Vagina (tissue), 2 donors: ENCODE measurements at regions not wholly inside any gene's neighbourhood (a gene's known extent, or its start where the extent isn't known, plus 50 kb on each side); places are given as distances from the start of the nearest gene placed in this dataset.
"Not testable (repeated sequence)": the region's sequence is repeated elsewhere in the genome, so short reads cannot be mapped to it uniquely, and the experiment has no call there.

ENCODE experiments used
- DNase-seq, 2 donors: peaks; one replicate each; pipeline ENCODE4 v3.0.0-alpha.2; 2017; ENCODE audit errors: extremely low spot score in 2 of 2
- H3K27ac ChIP-seq: fragments of 200-600 bp; sonication (generic); one replicate; pipeline ENCODE4 v1.5.1; 2019
- H3K27me3 ChIP-seq: fragments of 200-600 bp; sonication (generic); one replicate; pipeline ENCODE4 v1.5.1; 2019
- H3K36me3 ChIP-seq, 2 donors: fragments of 200-600 bp; sonication (generic); one replicate each; pipeline ENCODE4 v1.5.1; 2017 to 2019
- H3K4me1 ChIP-seq: fragments of 200-600 bp; sonication (generic); one replicate; pipeline ENCODE4 v1.5.1; 2019
- H3K4me3 ChIP-seq, 2 donors: fragments of 200-600 bp; sonication (generic); 1 replicate in 1 of 2; 2 replicates in 1 of 2; pipeline ENCODE4 v1.5.1; 2016 to 2019
- H3K9me3 ChIP-seq: fragments of 200-600 bp; sonication (generic); one replicate; pipeline ENCODE4 v1.5.1; 2019
- POLR2A ChIP-seq, 2 donors: fragments of 450-650 bp; IDR thresholded peaks; one replicate each; pipeline ENCODE4 v1.6.1; 2017; ENCODE audit warnings: antibody characterized with exemption in 2 of 2, mild to moderate bottlenecking in 2 of 2, moderate library complexity in 2 of 2
- POLR2AphosphoS5 ChIP-seq, 2 donors: sonication (generic); formaldehyde crosslinking; IDR thresholded peaks; one replicate each; pipeline ENCODE4 v1.9.0; 2017; ENCODE audit warnings: antibody characterized with exemption in 2 of 2, mild to moderate bottlenecking in 2 of 2, low read depth in 1 of 2; ENCODE audit not compliant: insufficient read depth in 1 of 2
- intact Hi-C: fragments of 100-400 bp; cut with DNase I; formaldehyde crosslinking; loops from one replicate; pipeline ENCODE4 v1.15.1; 2023
- TF ChIP-seq, protein P1 (sequence below), 3 experiments: fragments of 450-650 bp in 2 of 3; fragments of 200-600 bp in 1 of 3; sonication (generic) in 1 of 3; IDR thresholded peaks; one replicate each; pipeline ENCODE4 v1.5.1; 2017 to 2019; ENCODE audit warnings: antibody characterized with exemption in 3 of 3, mild to moderate bottlenecking in 2 of 3, moderate library complexity in 2 of 3

DNA sequence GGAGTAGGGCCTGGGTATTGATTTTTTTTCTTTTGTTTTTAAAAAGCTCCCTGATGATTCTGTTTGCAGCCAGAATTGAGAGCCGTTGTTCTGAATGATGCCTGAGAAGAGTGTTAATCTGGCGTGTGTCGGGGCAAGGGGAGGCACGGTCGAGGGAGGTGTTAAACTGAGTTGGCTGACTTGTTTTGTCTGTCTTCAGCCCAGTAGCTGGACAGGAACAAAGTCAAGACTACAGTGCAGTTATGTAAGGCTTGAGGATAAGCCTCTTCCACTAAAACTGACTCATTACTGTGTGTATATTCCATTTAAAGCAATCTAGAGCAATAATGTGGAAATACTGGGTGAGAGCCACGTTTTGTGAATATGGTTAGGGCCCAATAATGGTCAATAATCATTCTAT lies 119.0 kb upstream of the DLG1 start:
- intact Hi-C loops, result no loop called here
- Histone ChIP-seq H3K4me1 (no peaks in the 10 kb centered on the region), H3K4me3 (no peak overlapping the region), H3K27me3 (no peaks in the 10 kb centered on the region), H3K9me3 (no peaks in the 10 kb centered on the region), H3K36me3 (no peaks in the 10 kb centered on the region), H3K27ac (no peak overlapping the region)
- no peak for DNase-seq
- TF ChIP-seq POLR2A (IDR thresholded peaks at IDR 0.05) (no peak), POLR2AphosphoS5 (IDR thresholded peaks at IDR 0.05; ENCODE audit: insufficient read depth in 1 of 2, low read depth in 1 of 2) (no peak)
- TF ChIP-seq, protein P1, sequence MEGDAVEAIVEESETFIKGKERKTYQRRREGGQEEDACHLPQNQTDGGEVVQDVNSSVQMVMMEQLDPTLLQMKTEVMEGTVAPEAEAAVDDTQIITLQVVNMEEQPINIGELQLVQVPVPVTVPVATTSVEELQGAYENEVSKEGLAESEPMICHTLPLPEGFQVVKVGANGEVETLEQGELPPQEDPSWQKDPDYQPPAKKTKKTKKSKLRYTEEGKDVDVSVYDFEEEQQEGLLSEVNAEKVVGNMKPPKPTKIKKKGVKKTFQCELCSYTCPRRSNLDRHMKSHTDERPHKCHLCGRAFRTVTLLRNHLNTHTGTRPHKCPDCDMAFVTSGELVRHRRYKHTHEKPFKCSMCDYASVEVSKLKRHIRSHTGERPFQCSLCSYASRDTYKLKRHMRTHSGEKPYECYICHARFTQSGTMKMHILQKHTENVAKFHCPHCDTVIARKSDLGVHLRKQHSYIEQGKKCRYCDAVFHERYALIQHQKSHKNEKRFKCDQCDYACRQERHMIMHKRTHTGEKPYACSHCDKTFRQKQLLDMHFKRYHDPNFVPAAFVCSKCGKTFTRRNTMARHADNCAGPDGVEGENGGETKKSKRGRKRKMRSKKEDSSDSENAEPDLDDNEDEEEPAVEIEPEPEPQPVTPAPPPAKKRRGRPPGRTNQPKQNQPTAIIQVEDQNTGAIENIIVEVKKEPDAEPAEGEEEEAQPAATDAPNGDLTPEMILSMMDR (IDR thresholded peaks at IDR 0.05), result no peak

DNA sequence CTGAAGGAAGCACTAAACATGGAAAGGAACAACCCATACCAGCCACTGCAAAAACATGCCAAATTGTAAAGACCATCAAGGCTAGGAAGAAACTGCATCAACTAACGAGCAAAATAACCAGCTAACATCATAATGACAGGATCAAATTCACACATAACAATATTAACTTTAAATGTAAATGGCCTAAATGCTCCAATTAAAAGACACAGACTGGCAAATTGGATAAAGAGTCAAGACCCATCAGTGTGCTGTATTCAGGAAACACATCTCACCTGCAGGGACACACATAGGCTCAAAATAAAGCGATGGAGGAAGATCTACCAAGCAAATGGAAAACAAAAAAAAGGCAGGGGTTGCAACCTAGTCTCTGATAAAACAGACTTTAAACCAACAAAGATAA lies 113.5 kb upstream of the DLG1 start:
- H3K4me3 ChIP-seq, H3K27me3 ChIP-seq, intact Hi-C loops: not testable (repeated sequence)

DNA sequence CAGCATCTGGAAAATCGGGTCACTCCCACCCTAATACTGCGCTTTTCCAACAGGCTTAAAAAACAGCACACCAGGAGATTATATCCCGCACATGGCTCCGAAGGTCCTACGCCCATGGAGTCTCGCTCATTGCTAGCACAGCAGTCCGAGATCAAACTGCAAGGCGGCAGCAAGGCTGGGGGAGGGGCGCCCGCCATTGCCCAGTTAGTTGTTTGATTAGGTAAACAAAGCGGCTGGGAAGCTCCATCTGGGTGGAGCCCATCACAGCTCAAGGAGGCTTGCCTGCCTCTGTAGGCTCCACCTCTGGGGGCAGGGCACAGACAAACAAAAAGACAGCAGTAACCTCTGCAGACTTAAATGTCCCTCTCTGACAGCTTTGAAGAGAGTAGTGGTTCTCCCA lies 111.8 kb upstream of the DLG1 start:
- H3K27me3 ChIP-seq, H3K27ac ChIP-seq: not testable (repeated sequence)

More for the DNA sequence above, 113.5 kb upstream of the DLG1 start:
- DNase-seq, H3K9me3 ChIP-seq, H3K4me1 ChIP-seq, H3K36me3 ChIP-seq, H3K27ac ChIP-seq: not testable (repeated sequence)

DNA sequence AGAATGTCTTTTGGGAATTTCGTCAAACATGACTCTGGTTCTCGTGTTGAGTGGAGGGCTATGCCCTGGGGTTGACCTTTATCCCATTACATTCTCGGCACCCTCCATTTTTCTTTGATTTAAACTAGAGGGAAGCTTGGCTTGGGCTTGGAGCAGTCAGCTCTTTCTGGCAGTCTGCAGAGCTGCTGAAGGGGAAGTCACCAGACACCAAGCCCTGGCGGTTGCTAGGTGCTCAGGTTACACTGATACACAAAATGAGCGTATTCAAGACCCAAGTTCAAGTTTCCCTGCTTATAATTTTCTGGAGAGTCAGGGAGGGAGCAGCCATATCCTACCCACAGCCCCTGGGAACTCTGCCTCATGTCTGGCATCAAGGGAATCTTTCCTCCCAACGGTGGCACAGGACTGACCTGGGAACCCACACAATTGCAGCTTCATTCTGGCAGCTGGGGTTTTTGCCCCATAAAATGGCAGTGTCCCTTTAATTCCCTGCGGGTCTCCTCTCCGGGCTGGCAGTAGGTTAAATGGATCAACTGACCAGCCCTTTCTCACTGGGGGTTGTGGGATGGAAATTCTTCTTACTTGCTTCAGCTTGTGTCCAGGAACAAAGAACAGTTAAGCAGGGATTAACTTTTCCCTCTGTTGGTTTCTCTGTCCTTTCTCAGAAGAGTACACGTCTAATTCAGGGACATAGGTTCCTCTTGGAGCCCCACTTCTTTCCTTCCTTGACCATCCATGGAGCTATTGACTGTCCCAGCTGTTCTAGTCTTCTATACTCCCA lies 110.0 kb upstream of the DLG1 start:
- no peaks in the 10 kb centered on the region for H3K27me3 ChIP-seq
- H3K9me3 ChIP-seq, result no peaks in the 10 kb centered on the region
- H3K27ac ChIP-seq, result no peak overlapping the region
- no peaks in the 10 kb centered on the region for H3K36me3 ChIP-seq
- no peak for DNase-seq
- intact Hi-C loops, result no loop called here
- H3K4me1 ChIP-seq, result no peaks in the 10 kb centered on the region
- TF ChIP-seq POLR2A (IDR thresholded peaks at IDR 0.05), result no peak
- TF ChIP-seq POLR2AphosphoS5 (IDR thresholded peaks at IDR 0.05; ENCODE audit: insufficient read depth in 1 of 2, low read depth in 1 of 2), result no peak
- TF ChIP-seq, protein P1 (IDR thresholded peaks at IDR 0.05), result no peak
- no peak overlapping the region for H3K4me3 ChIP-seq

More for the DNA sequence above, 111.8 kb upstream of the DLG1 start:
- intact Hi-C loops, H3K36me3 ChIP-seq, DNase-seq, H3K4me3 ChIP-seq, H3K9me3 ChIP-seq, H3K4me1 ChIP-seq: not testable (repeated sequence)

DNA sequence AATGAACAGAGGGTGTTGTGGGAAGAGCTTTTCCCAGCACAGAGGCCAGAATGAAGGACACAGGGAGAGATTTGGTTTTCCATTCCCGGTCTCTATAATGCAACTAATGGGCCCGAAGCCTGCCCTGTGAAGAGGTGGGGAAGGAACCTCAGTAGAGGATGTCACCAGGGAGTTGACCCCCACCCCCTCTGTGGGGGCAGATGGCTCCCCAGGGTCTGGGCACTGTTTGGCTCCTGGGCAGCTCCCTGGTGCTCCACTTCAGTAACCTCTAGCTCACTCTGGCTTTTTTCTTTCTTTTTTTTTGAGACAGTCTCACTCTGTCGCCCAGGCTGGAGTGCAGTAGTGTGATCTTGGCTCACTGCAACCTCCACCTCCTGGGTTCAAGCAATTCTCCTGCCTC lies 109.1 kb upstream of the DLG1 start:
- DNase-seq, result no peak
- Histone ChIP-seq H3K27me3 (no peaks in the 10 kb centered on the region), H3K4me3 (no peak overlapping the region), H3K36me3 (no peaks in the 10 kb centered on the region), H3K4me1 (no peaks in the 10 kb centered on the region), H3K27ac (no peak overlapping the region), H3K9me3 (no peaks in the 10 kb centered on the region)
- intact Hi-C loops, result no loop called here
- TF ChIP-seq POLR2AphosphoS5 (IDR thresholded peaks at IDR 0.05; ENCODE audit: insufficient read depth in 1 of 2, low read depth in 1 of 2) (no peak), POLR2A (IDR thresholded peaks at IDR 0.05) (no peak)
- TF ChIP-seq, protein P1 (IDR thresholded peaks at IDR 0.05), result no peak

DNA sequence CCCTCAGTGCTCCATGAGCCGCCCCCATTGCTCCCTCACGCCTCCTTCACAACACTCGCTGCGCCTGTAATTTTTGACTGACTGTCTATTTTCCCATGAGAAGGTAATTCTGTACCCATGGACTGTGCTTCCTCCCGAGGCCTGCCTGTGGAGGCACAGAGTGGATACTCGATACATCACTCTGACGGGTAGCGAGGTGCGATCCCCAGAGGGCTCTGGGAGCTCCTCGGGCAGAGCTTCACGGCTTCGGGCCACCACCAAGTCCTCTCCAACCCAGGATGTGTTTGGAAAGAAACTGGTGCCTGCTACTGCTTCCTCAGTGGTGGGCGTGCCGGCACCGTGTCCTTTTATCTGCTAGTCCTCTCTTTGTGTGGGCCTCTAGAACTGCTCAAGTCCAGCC lies 108.6 kb upstream of the DLG1 start:
- Histone ChIP-seq H3K27me3 (no peaks in the 10 kb centered on the region), H3K4me1 (no peaks in the 10 kb centered on the region), H3K27ac (no peak overlapping the region), H3K36me3 (no peaks in the 10 kb centered on the region), H3K4me3 (no peak overlapping the region), H3K9me3 (no peaks in the 10 kb centered on the region)
- TF ChIP-seq POLR2AphosphoS5 (IDR thresholded peaks at IDR 0.05; ENCODE audit: insufficient read depth in 1 of 2, low read depth in 1 of 2) (no peak), POLR2A (IDR thresholded peaks at IDR 0.05) (no peak)
- TF ChIP-seq, protein P1 (IDR thresholded peaks at IDR 0.05), result no peak
- intact Hi-C loops, result no loop called here
- DNase-seq, result no peak
